ELR (cell line): ENCODE measurements at regions not wholly inside any gene's neighbourhood (a gene's known extent, or its start where the extent isn't known, plus 50 kb on each side); places are given as distances from the start of the nearest gene placed in this dataset.
A peak's percentile ranks its signal among the peaks of the same experiment; 100 is the strongest.
"Not testable (repeated sequence)": the region's sequence is repeated elsewhere in the genome, so short reads cannot be mapped to it uniquely, and the experiment has no call there.

Source experiments
- DNase-seq: peaks from one replicate; pipeline ENCODE4 v3.0.0-alpha.2; 2015; ENCODE audit warnings: low read depth

GRCh38 chr14:21902561-21903181 lies 229.1 kb upstream of the OR4E1 start:
- no peak for DNase-seq

GRCh38 chr14:21894898-21895194 lies 221.2 kb upstream of the OR4E1 start:
- not testable (repeated sequence) for DNase-seq

- no peak for DNase-seq
These were observed 220.6 kb upstream of the OR4E1 start for GRCh38 chr14:21894003-21894897.

GRCh38 chr14:21891921-21892320 lies 218.3 kb upstream of the OR4E1 start:
- DNase-seq: no peak

GRCh38 chr14:21884995-21885394 lies 211.4 kb upstream of the OR4E1 start:
- no peak for DNase-seq

- peak; percentile 5 for DNase-seq
These were observed 208.6 kb upstream of the OR4E1 start for GRCh38 chr14:21882226-21882625.

GRCh38 chr14:21880918-21881317 lies 207.3 kb upstream of the OR4E1 start:
- DNase-seq: no peak

GRCh38 chr14:21875791-21876190 lies 202.2 kb upstream of the OR4E1 start:
- DNase-seq: no peak

- no peak for DNase-seq
These were observed 201.3 kb upstream of the OR4E1 start for GRCh38 chr14:21874946-21875345.

- no peak for DNase-seq
These were observed 200.5 kb upstream of the OR4E1 start for GRCh38 chr14:21874167-21874566.

- peak; percentile 52 for DNase-seq
These were observed 194.9 kb upstream of the OR4E1 start for GRCh38 chr14:21868442-21869046.

GRCh38 chr14:21867541-21867940 lies 193.9 kb upstream of the OR4E1 start:
- peak; percentile 36 for DNase-seq

- DNase-seq: no peak
These were observed 192.9 kb upstream of the OR4E1 start for GRCh38 chr14:21866479-21866878.

- no peak for DNase-seq
These were observed 189.7 kb upstream of the OR4E1 start for GRCh38 chr14:21863289-21863688.

- no peak for DNase-seq
These were observed 187.5 kb upstream of the OR4E1 start for GRCh38 chr14:21861153-21861552.

GRCh38 chr14:21860172-21860571 lies 186.6 kb upstream of the OR4E1 start:
- peak; percentile 28 for DNase-seq

GRCh38 chr14:21852775-21853174 lies 179.2 kb upstream of the OR4E1 start:
- DNase-seq: no peak

- DNase-seq: peak; percentile 34
These were observed 178.5 kb upstream of the OR4E1 start for GRCh38 chr14:21852061-21852664.

GRCh38 chr14:21846902-21847301 lies 173.3 kb upstream of the OR4E1 start:
- DNase-seq: not testable (repeated sequence)

- DNase-seq: peak; percentile 40
These were observed 172.7 kb upstream of the OR4E1 start for GRCh38 chr14:21846227-21846885.

- peak; percentile 13 for DNase-seq
These were observed 167.1 kb upstream of the OR4E1 start for GRCh38 chr14:21840765-21841164.

GRCh38 chr14:21833836-21834235 lies 160.2 kb upstream of the OR4E1 start:
- DNase-seq: no peak
